ENCODE measurements at regions not wholly inside any gene's neighbourhood (a gene's known extent, or its start where the extent isn't known, plus 50 kb on each side); places are given as distances from the start of the nearest gene placed in this dataset.

- no peak for DNase-seq (ENCODE audit: low spot score)
- H3K4me3 ChIP-seq (ENCODE audit: severe bottlenecking): no peak overlapping the region
- no peaks in the 10 kb centered on the region for H3K4me1 ChIP-seq (ENCODE audit: insufficient read depth, poor library complexity, severe bottlenecking)
- H3K36me3 ChIP-seq (ENCODE audit: low read depth): no peaks in the 10 kb centered on the region
- H3K27me3 ChIP-seq (ENCODE audit: insufficient read depth, poor library complexity, severe bottlenecking): no peaks in the 10 kb centered on the region
- no peak for ATAC-seq (ENCODE audit: low read depth)
- no peaks in the 10 kb centered on the region for H3K9me3 ChIP-seq (ENCODE audit: severe bottlenecking)
- H3K27ac ChIP-seq (ENCODE audit: poor library complexity, severe bottlenecking): no peak overlapping the region
- no peak for TF ChIP-seq CTCF (IDR thresholded peaks at IDR 0.05; ENCODE audit: poor library complexity, severe bottlenecking)
Measured at GRCh38 chr20:23198815-23199214, 112.7 kb upstream of the CD93 start.

- Histone ChIP-seq H3K4me3 (ENCODE audit: severe bottlenecking) (no peak overlapping the region), H3K27me3 (ENCODE audit: insufficient read depth, poor library complexity, severe bottlenecking) (no peaks in the 10 kb centered on the region), H3K36me3 (ENCODE audit: low read depth) (no peaks in the 10 kb centered on the region), H3K9me3 (ENCODE audit: severe bottlenecking) (no peaks in the 10 kb centered on the region), H3K27ac (ENCODE audit: poor library complexity, severe bottlenecking) (no peak overlapping the region), H3K4me1 (ENCODE audit: insufficient read depth, poor library complexity, severe bottlenecking) (no peaks in the 10 kb centered on the region)
- ATAC-seq (ENCODE audit: low read depth): no peak
- TF ChIP-seq CTCF (IDR thresholded peaks at IDR 0.05; ENCODE audit: poor library complexity, severe bottlenecking): no peak
- no peak for DNase-seq (ENCODE audit: low spot score)
Measured at GRCh38 chr20:23197836-23198235, 111.7 kb upstream of the CD93 start.

- ATAC-seq (ENCODE audit: low read depth) (no peak), DNase-seq (ENCODE audit: low spot score) (no peak)
- no peak overlapping the region for H3K27ac ChIP-seq (ENCODE audit: poor library complexity, severe bottlenecking)
- TF ChIP-seq CTCF (IDR thresholded peaks at IDR 0.05; ENCODE audit: poor library complexity, severe bottlenecking): no peak
- no peaks in the 10 kb centered on the region for H3K27me3 ChIP-seq (ENCODE audit: insufficient read depth, poor library complexity, severe bottlenecking)
- H3K36me3 ChIP-seq (ENCODE audit: low read depth): no peaks in the 10 kb centered on the region
- H3K4me3 ChIP-seq (ENCODE audit: severe bottlenecking): no peak overlapping the region
- no peaks in the 10 kb centered on the region for H3K9me3 ChIP-seq (ENCODE audit: severe bottlenecking)
- no peaks in the 10 kb centered on the region for H3K4me1 ChIP-seq (ENCODE audit: insufficient read depth, poor library complexity, severe bottlenecking)
Measured at GRCh38 chr20:23195636-23196035, 109.5 kb upstream of the CD93 start.

- Histone ChIP-seq H3K4me1 (ENCODE audit: insufficient read depth, poor library complexity, severe bottlenecking) (no peaks in the 10 kb centered on the region), H3K27ac (ENCODE audit: poor library complexity, severe bottlenecking) (no peak overlapping the region), H3K36me3 (ENCODE audit: low read depth) (no peaks in the 10 kb centered on the region), H3K27me3 (ENCODE audit: insufficient read depth, poor library complexity, severe bottlenecking) (no peaks in the 10 kb centered on the region), H3K4me3 (ENCODE audit: severe bottlenecking) (no peak overlapping the region), H3K9me3 (ENCODE audit: severe bottlenecking) (no peaks in the 10 kb centered on the region)
- DNase-seq (ENCODE audit: low spot score): no peak
- no peak for ATAC-seq (ENCODE audit: low read depth)
- TF ChIP-seq CTCF (IDR thresholded peaks at IDR 0.05; ENCODE audit: poor library complexity, severe bottlenecking): no peak
Measured at GRCh38 chr20:23193801-23194384, 107.8 kb upstream of the CD93 start.

GRCh38 chr20:23192469-23192868, 106.3 kb upstream of the CD93 start:
- Histone ChIP-seq H3K36me3 (ENCODE audit: low read depth) (no peaks in the 10 kb centered on the region), H3K4me1 (ENCODE audit: insufficient read depth, poor library complexity, severe bottlenecking) (no peaks in the 10 kb centered on the region), H3K27me3 (ENCODE audit: insufficient read depth, poor library complexity, severe bottlenecking) (no peaks in the 10 kb centered on the region), H3K4me3 (ENCODE audit: severe bottlenecking) (no peak overlapping the region), H3K9me3 (ENCODE audit: severe bottlenecking) (no peaks in the 10 kb centered on the region), H3K27ac (ENCODE audit: poor library complexity, severe bottlenecking) (no peak overlapping the region)
- DNase-seq (ENCODE audit: low spot score) (no peak), ATAC-seq (ENCODE audit: low read depth) (no peak)
- no peak for TF ChIP-seq CTCF (IDR thresholded peaks at IDR 0.05; ENCODE audit: poor library complexity, severe bottlenecking)

Measured in RWPE2 (cell line).